SK-N-SH treated with all-trans-retinoic acid at 6 μM for 48 hours (cell line): ENCODE measurements at regions not wholly inside any gene's neighbourhood (a gene's known extent, or its start where the extent isn't known, plus 50 kb on each side); places are given as distances from the start of the nearest gene placed in this dataset.

Experiments used
- ATAC-seq: fragments of 200-7000 bp; cut with Tn5 transposase; 3 replicates; pipeline ENCODE4 v1.9.1; 2020; ENCODE audit warnings: mild to moderate bottlenecking, moderate library complexity
- ARNTL ChIP-seq: fragments of 450-650 bp; formaldehyde crosslinking; IDR thresholded peaks from 2 replicates; pipeline ENCODE4 v1.5.0; 2020; ENCODE audit warnings: low read depth, mild to moderate bottlenecking, moderate library complexity, borderline replicate concordance
- BACH2 ChIP-seq: fragments of 250-450 bp; sonication (Bioruptor Pico); IDR thresholded peaks from 2 replicates; pipeline ENCODE4 v1.9.0; 2021; ENCODE audit warnings: mild to moderate bottlenecking, borderline replicate concordance
- CREB5 ChIP-seq: fragments of 250-450 bp; sonication (Bioruptor Pico); IDR thresholded peaks from 2 replicates; pipeline ENCODE4 v1.5.1; 2020; ENCODE audit warnings: low read depth, mild to moderate bottlenecking, moderate library complexity
- CSDC2 ChIP-seq: fragments of 250-450 bp; sonication (Bioruptor Pico); IDR thresholded peaks from 2 replicates; pipeline ENCODE4 v1.5.0; 2020; ENCODE audit warnings: mild to moderate bottlenecking, moderate library complexity
- CSRNP3 ChIP-seq: fragments of 250-450 bp; sonication (Bioruptor Pico); IDR thresholded peaks from 2 replicates; pipeline ENCODE4 v1.5.1; 2021; ENCODE audit warnings: mild to moderate bottlenecking, moderate library complexity
- ESRRG ChIP-seq: fragments of 250-450 bp; sonication (Bioruptor Pico); IDR thresholded peaks from 2 replicates; pipeline ENCODE4 v1.6.1; 2021; ENCODE audit warnings: mild to moderate bottlenecking
- GLIS3 ChIP-seq: fragments of 250-450 bp; sonication (Bioruptor Pico); IDR thresholded peaks from 2 replicates; pipeline ENCODE4 v1.5.0; 2020; ENCODE audit warnings: mild to moderate bottlenecking, moderate library complexity
- ISL1 ChIP-seq: fragments of 250-450 bp; sonication (Bioruptor Pico); IDR thresholded peaks from 2 replicates; pipeline ENCODE4 v2.1.2; 2022; ENCODE audit warnings: mild to moderate bottlenecking, moderate library complexity
- PATZ1 ChIP-seq: fragments of 250-450 bp; sonication (Bioruptor Pico); IDR thresholded peaks from 2 replicates; pipeline ENCODE4 v1.8.0; 2020; ENCODE audit warnings: mild to moderate bottlenecking, moderate library complexity, borderline replicate concordance
- PPARA ChIP-seq: fragments of 250-450 bp; sonication (Bioruptor Pico); IDR thresholded peaks from 2 replicates; pipeline ENCODE4 v1.5.0; 2020; ENCODE audit warnings: mild to moderate bottlenecking, borderline replicate concordance
- RARB ChIP-seq: fragments of 250-450 bp; sonication (Bioruptor Pico); IDR thresholded peaks from 2 replicates; pipeline ENCODE4 v1.8.0; 2021; ENCODE audit warnings: mild to moderate bottlenecking, moderate library complexity
- SNAI2 ChIP-seq: fragments of 250-450 bp; sonication (Bioruptor Pico); IDR thresholded peaks from 2 replicates; pipeline ENCODE4 v1.5.0; 2020; ENCODE audit warnings: mild to moderate bottlenecking, moderate library complexity
- TCF4 ChIP-seq: fragments of 250-450 bp; sonication (Bioruptor Pico); IDR thresholded peaks from 2 replicates; pipeline ENCODE4 v1.8.0; 2021; ENCODE audit warnings: mild to moderate bottlenecking, moderate library complexity, borderline replicate concordance
- TSHZ2 ChIP-seq: fragments of 250-450 bp; sonication (Bioruptor Pico); IDR thresholded peaks from 2 replicates; pipeline ENCODE4 v1.5.0; 2020; ENCODE audit warnings: mild to moderate bottlenecking, moderate library complexity
- ZC3H10 ChIP-seq: fragments of 250-450 bp; sonication (Bioruptor Pico); IDR thresholded peaks from 2 replicates; pipeline ENCODE4 v1.5.1; 2021; ENCODE audit warnings: mild to moderate bottlenecking, moderate library complexity
- ZNF565 ChIP-seq: fragments of 450-650 bp; formaldehyde crosslinking; conservative IDR thresholded peaks from 2 replicates; pipeline ENCODE4 v1.5.0; 2020; ENCODE audit warnings: low read depth, mild to moderate bottlenecking, moderate library complexity
- ZNF70 ChIP-seq: fragments of 450-650 bp; formaldehyde crosslinking; IDR thresholded peaks from 2 replicates; pipeline ENCODE4 v1.5.0; 2020; ENCODE audit warnings: mild to moderate bottlenecking, moderate library complexity
- ZNF8 ChIP-seq: fragments of 450-650 bp; formaldehyde crosslinking; IDR thresholded peaks from 2 replicates; pipeline ENCODE4 v1.5.0; 2020; ENCODE audit warnings: mild to moderate bottlenecking, moderate library complexity

DNA sequence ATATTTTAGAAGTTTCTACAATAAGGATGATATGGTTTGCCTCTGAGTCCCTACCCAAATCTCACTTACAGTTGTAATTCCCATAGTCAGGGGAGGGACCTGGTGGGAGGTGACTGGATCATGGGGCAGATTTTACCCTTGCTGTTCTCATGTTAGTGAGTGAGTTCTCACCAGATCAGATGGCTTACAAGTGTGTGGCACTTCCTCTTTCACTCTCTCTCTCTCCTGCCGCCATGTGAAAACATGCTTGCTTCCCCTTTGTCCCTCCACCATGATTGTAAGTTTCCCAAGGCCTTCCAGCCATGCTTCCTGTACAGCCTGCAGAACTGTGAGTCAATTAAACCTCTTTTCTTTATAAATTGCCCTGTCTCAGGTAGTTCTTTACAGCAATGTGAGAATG, 527.5 kb upstream of the ID4 start:
- ATAC-seq: no peak
- TF ChIP-seq SNAI2 (CRISPR knock-in tag) (no peak), ZNF8 (CRISPR knock-in tag) (no peak), ZC3H10 (no peak), ESRRG (CRISPR knock-in tag) (no peak), CREB5 (CRISPR knock-in tag) (no peak), TCF4 (CRISPR knock-in tag) (no peak), CSDC2 (no peak)
- TF ChIP-seq, all 23 proteins: peak for 0

GRCh38 chr6:19311786-19312185, 525.4 kb upstream of the ID4 start:
- no peak for ATAC-seq
- TF ChIP-seq PATZ1 (no peak), CREB5 (CRISPR knock-in tag) (no peak), GLIS3 (CRISPR knock-in tag) (no peak), ZNF8 (CRISPR knock-in tag) (no peak), ARNTL (CRISPR knock-in tag) (no peak), BACH2 (CRISPR knock-in tag) (no peak), RARB (CRISPR knock-in tag) (no peak), PPARA (CRISPR knock-in tag) (no peak), ZNF565 (CRISPR knock-in tag) (no peak), ZNF70 (CRISPR knock-in tag) (no peak), TSHZ2 (CRISPR knock-in tag) (no peak)

DNA sequence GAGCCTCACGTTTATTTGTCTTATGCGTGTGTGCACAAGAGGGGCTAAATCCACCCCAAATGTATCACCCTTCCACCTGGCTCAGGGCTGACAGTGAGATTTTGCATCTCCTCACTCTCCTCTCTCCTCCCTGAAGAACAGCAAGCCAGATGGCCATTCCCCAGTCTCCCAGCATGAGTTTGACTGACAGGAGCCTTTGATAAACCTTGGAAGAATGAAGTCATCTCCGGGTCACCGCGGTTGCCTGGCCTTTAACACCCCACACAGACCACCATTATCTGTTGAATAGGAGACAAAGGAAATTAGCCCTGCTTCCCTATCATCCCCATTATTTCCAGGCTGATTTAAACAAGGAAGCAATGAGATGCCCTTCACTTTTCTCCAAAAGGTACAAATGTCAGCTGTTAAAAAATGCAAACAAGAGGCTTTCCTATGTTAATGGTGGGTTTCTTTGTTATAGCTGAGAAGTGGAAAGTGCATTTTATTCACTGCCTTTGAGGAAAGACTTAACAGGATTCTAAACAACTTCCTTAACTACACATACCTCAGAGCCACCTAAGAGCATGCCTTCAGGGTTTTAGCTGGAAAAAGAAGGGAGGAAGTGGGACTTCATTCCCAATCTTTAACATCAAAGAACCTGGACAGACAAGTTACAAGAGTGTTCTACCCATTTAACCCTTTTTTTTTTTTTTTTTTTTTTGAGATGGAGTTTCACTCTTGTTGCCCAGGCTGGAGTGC, 524.8 kb upstream of the ID4 start:
- ATAC-seq: no peak
- no peak for TF ChIP-seq CSRNP3
- TF ChIP-seq, all 23 proteins: peak for 0

GRCh38 chr6:19317431-19317986, 519.7 kb upstream of the ID4 start:
- TF ChIP-seq CSRNP3: no peak
- TF ChIP-seq TSHZ2 (CRISPR knock-in tag): no peak
- no peak for TF ChIP-seq ARNTL (CRISPR knock-in tag)
- no peak for TF ChIP-seq TCF4 (CRISPR knock-in tag)
- no peak for TF ChIP-seq PPARA (CRISPR knock-in tag)
- TF ChIP-seq ISL1 (CRISPR knock-in tag): no peak
- ATAC-seq: no peak
